Loucy (cell line): ENCODE measurements at regions not wholly inside any gene's neighbourhood (a gene's known extent, or its start where the extent isn't known, plus 50 kb on each side); places are given as distances from the start of the nearest gene placed in this dataset.

Source experiments
- H2AFZ ChIP-seq: fragments of 200-600 bp; sonication (generic); 2 replicates; pipeline ENCODE4 v1.6.0; 2016; ENCODE audit warnings: antibody characterized with exemption, mild to moderate bottlenecking, low read length, moderate library complexity
- H3F3A ChIP-seq: fragments of 200-600 bp; 2 replicates; pipeline ENCODE4 v1.6.0; 2016; ENCODE audit warnings: antibody characterized with exemption, low read depth, mild to moderate bottlenecking
- H3K27me3 ChIP-seq: fragments of 200-600 bp; sonication (generic); 2 replicates; pipeline ENCODE4 v1.6.1; 2014; ENCODE audit warnings: low read length, mild to moderate bottlenecking; ENCODE audit not compliant: insufficient read depth, poor library complexity, severe bottlenecking
- H3K36me3 ChIP-seq: fragments of 200-600 bp; sonication (generic); 2 replicates; pipeline ENCODE4 v1.6.1; 2016; ENCODE audit warnings: low read length; ENCODE audit not compliant: insufficient read depth
- H3K4me1 ChIP-seq: fragments of 200-600 bp; sonication (generic); 2 replicates; pipeline ENCODE4 v1.5.1; 2014; ENCODE audit warnings: low read length, mild to moderate bottlenecking; ENCODE audit not compliant: insufficient read depth, poor library complexity, severe bottlenecking
- H3K4me2 ChIP-seq: fragments of 200-600 bp; sonication (generic); 2 replicates; pipeline ENCODE4 v1.6.0; 2014; ENCODE audit warnings: antibody characterized with exemption, low read length, low read depth, mild to moderate bottlenecking; ENCODE audit not compliant: poor library complexity, severe bottlenecking
- H3K4me3 ChIP-seq: fragments of 200-600 bp; sonication (generic); 2 replicates; pipeline ENCODE4 v1.5.1; 2014; ENCODE audit warnings: low read length, mild to moderate bottlenecking, mixed read lengths; ENCODE audit not compliant: poor library complexity, severe bottlenecking
- H3K79me2 ChIP-seq: fragments of 200-600 bp; sonication (generic); 2 replicates; pipeline ENCODE4 v1.6.1; 2014; ENCODE audit warnings: low read length; ENCODE audit not compliant: insufficient read depth
- H3K9ac ChIP-seq: fragments of 200-600 bp; sonication (generic); 2 replicates; pipeline ENCODE4 v1.6.0; 2014; ENCODE audit warnings: mild to moderate bottlenecking, low read depth, low read length, moderate library complexity; ENCODE audit not compliant: poor library complexity, severe bottlenecking
- H3K9me2 ChIP-seq: fragments of 200-600 bp; sonication (generic); replicated peaks from 2 replicates; pipeline ENCODE4 v1.6.1; 2016; ENCODE audit warnings: low read depth, low read length, mixed read lengths
- H3K9me3 ChIP-seq: fragments of 200-600 bp; sonication (generic); 2 replicates; pipeline ENCODE4 v1.6.1; 2014; ENCODE audit warnings: mild to moderate bottlenecking, antibody characterized with exemption, low read length, low read depth; ENCODE audit not compliant: insufficient read depth
- H4K20me1 ChIP-seq: fragments of 200-600 bp; sonication (generic); 2 replicates; pipeline ENCODE4 v1.6.0; 2014; ENCODE audit warnings: antibody characterized with exemption, low read length, mild to moderate bottlenecking; ENCODE audit not compliant: insufficient read depth, poor library complexity, severe bottlenecking
- CTCF ChIP-seq: fragments of 200-600 bp; sonication (generic); conservative IDR thresholded peaks from 2 replicates; pipeline ENCODE4 v1.5.1; 2014; ENCODE audit warnings: mild to moderate bottlenecking, antibody characterized with exemption, low read length
- EZH2phosphoT487 ChIP-seq: fragments of 200-600 bp; IDR thresholded peaks from 2 replicates; pipeline ENCODE4 v1.6.1; 2018; ENCODE audit warnings: antibody characterized with exemption, mild to moderate bottlenecking, moderate library complexity, borderline replicate concordance

DNA sequence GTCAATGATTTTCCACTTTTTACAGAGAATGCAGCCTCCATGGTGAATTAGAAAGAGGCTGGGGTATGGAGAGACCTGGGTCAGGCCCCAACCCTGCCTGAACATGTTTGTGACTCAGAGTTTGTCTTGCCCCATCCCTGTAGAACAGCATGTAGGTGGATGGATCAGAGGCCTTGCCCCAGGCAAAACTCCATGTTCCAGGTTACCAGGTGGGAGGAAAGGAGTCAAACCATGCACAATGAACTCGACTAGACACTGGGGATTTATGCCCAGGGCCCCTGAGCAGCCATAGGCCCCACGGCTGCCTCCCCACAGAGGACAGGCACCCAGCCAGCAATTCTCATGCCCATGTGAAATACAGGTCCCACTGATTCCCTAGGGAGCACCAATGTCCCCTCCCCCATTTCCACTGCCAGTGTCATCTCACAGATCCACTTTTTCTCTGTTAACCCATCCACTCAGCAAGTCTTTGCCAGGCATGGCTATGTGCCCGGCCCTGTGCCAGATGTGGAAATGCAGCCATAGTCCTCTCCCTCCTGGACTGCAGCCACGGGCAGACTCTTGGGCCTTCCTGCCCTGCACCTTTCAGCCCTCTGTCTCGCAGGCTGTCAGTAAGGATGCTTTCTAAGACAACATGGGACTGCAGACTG is 737.8 kb upstream of the HS6ST1 start:
- Histone ChIP-seq H3K9me3 (no peaks in the 10 kb centered on the region), H4K20me1 (no peaks in the 10 kb centered on the region), H3K36me3 (no peaks in the 10 kb centered on the region), H3K9me2 (no peaks in the 10 kb centered on the region), H3K4me2 (no peak overlapping the region), H3K4me3 (no peak overlapping the region), H3K9ac (peak overlapping the region; percentile 43), H2AFZ (peak overlapping the region; percentile 65), H3K4me1 (peaks cover 84% of the 10 kb centered on the region), H3F3A (peaks cover 9% of the 10 kb centered on the region), H3K27me3 (no peaks in the 10 kb centered on the region), H3K79me2 (no peaks in the 10 kb centered on the region)
- TF ChIP-seq CTCF (no peak), EZH2phosphoT487 (no peak)

DNA sequence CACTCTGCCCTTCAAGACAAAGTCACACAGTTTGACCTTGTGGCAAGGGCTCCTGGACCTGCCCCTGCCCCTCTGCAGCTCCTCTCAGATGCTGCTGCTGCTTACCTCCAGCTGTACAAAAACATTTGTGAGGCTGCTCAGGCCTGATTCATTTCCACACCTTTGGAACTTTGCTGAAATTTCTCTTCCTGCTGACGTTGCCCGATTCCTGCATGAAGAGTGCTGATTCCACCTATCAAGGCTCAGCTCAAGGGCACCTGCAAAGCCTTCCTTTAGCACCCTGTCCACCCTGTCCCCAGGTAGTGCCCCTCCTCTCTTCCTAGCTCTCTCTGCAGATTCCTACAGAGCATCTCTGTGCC is 738.3 kb upstream of the HS6ST1 start:
- Histone ChIP-seq H3K9ac (peak overlapping the region; percentile 43), H4K20me1 (no peaks in the 10 kb centered on the region), H3K9me2 (no peaks in the 10 kb centered on the region), H2AFZ (peak overlapping the region; percentile 65), H3K79me2 (no peaks in the 10 kb centered on the region), H3K9me3 (no peaks in the 10 kb centered on the region), H3K36me3 (no peaks in the 10 kb centered on the region), H3F3A (peaks cover 12% of the 10 kb centered on the region), H3K4me1 (peaks cover 84% of the 10 kb centered on the region), H3K27me3 (no peaks in the 10 kb centered on the region), H3K4me3 (no peak overlapping the region), H3K4me2 (no peak overlapping the region)
- TF ChIP-seq CTCF: no peak
- TF ChIP-seq EZH2phosphoT487: no peak

GRCh38 chr2:129058981-129059380 is 740.3 kb upstream of the HS6ST1 start:
- H3F3A ChIP-seq: peaks cover 12% of the 10 kb centered on the region
- peaks cover 88% of the 10 kb centered on the region for H3K4me1 ChIP-seq
- no peak overlapping the region for H3K4me3 ChIP-seq
- TF ChIP-seq CTCF: no peak
- TF ChIP-seq EZH2phosphoT487: no peak
- H3K79me2 ChIP-seq: no peaks in the 10 kb centered on the region
- no peaks in the 10 kb centered on the region for H3K27me3 ChIP-seq
- no peak overlapping the region for H2AFZ ChIP-seq
- no peaks in the 10 kb centered on the region for H3K36me3 ChIP-seq
- H3K9ac ChIP-seq: peak overlapping the region; percentile 35
- H4K20me1 ChIP-seq: no peaks in the 10 kb centered on the region
- H3K9me2 ChIP-seq: no peaks in the 10 kb centered on the region
- no peak overlapping the region for H3K4me2 ChIP-seq
- no peaks in the 10 kb centered on the region for H3K9me3 ChIP-seq
